Caco-2 (cell line): ENCODE measurements at regions not wholly inside any gene's neighbourhood (a gene's known extent, or its start where the extent isn't known, plus 50 kb on each side); places are given as distances from the start of the nearest gene placed in this dataset.

Source experiments
- BruUV-seq: library from RNA; stranded (reverse); fragments of 400-500 nt; replicated peaks from 2 replicates; lab custom pipeline; 2021; lab: Mats Ljungman, UMichigan
- CTCF ChIA-PET: fragments of 300-600 bp; sonication (Branson Sonifier 250); formaldehyde crosslinking; loops from one replicate; lab custom pipeline; 2022; ENCODE audit warnings: antibody characterized with exemption; lab: Charles Lee
- POLR2A ChIA-PET: fragments of 300-600 bp; sonication (Branson Sonifier 250); formaldehyde crosslinking; loops from one replicate; lab custom pipeline; 2022; ENCODE audit warnings: antibody characterized with exemption; lab: Charles Lee
- DNase-seq, 2 experiments: peaks; one replicate each; pipeline versions ENCODE4 v3.0.0 to v3.0.0-alpha.2; 2020 to 2022
- H3K27me3 ChIP-seq: replicated peaks from 2 replicates; pipeline ENCODE4 v1.6.0; 2011; ENCODE audit warnings: low read length; ENCODE audit not compliant: control insufficient read depth, insufficient read depth
- H3K36me3 ChIP-seq: 2 replicates; pipeline ENCODE4 v1.5.1; 2011; ENCODE audit warnings: low read length; ENCODE audit not compliant: control insufficient read depth, insufficient read depth
- H3K4me1 ChIP-seq: fragments of 250-450 bp; sonication (Bioruptor Pico); 2 replicates; pipeline ENCODE4 v1.5.1; 2020; ENCODE audit warnings: mild to moderate bottlenecking
- H3K4me3 ChIP-seq: 2 replicates; pipeline ENCODE4 v1.5.1; 2011; ENCODE audit warnings: low read depth, mild to moderate bottlenecking, control low read depth, low read length
- H3K9me3 ChIP-seq: fragments of 250-450 bp; sonication (Bioruptor Pico); 2 replicates; pipeline ENCODE4 v1.5.1; 2020; ENCODE audit warnings: mild to moderate bottlenecking, moderate library complexity
- H3K27ac Mint-ChIP-seq: one replicate; pipeline ENCODE4 v1.8.0; 2022; ENCODE audit warnings: mixed read lengths; ENCODE audit not compliant: unreplicated experiment
- H3K27me3 Mint-ChIP-seq: one replicate; pipeline ENCODE4 v1.8.0; 2022; ENCODE audit warnings: mixed read lengths; ENCODE audit not compliant: insufficient read depth, unreplicated experiment
- H3K36me3 Mint-ChIP-seq: one replicate; pipeline ENCODE4 v1.8.0; 2022; ENCODE audit warnings: mild to moderate bottlenecking, mixed read lengths; ENCODE audit not compliant: insufficient read depth, unreplicated experiment
- H3K4me1 Mint-ChIP-seq: one replicate; pipeline ENCODE4 v1.8.0; 2022; ENCODE audit warnings: low read depth, mixed read lengths; ENCODE audit not compliant: unreplicated experiment
- H3K4me3 Mint-ChIP-seq: one replicate; pipeline ENCODE4 v1.8.0; 2022; ENCODE audit warnings: mild to moderate bottlenecking, moderate library complexity, mixed read lengths; ENCODE audit not compliant: unreplicated experiment
- H3K9me3 Mint-ChIP-seq: one replicate; pipeline ENCODE4 v1.8.0; 2022; ENCODE audit warnings: mixed read lengths; ENCODE audit not compliant: unreplicated experiment
- intact Hi-C: fragments of 100-400 bp; cut with micrococcal nuclease; formaldehyde crosslinking; loops from one replicate; pipeline ENCODE4 v1.10.0; 2022; ENCODE audit not compliant: unreplicated experiment
- TF ChIP-seq, protein P1 (sequence below), 2 experiments: fragments of 200-600 bp in 1 of 2; IDR thresholded peaks; 1 replicate in 1 of 2; 2 replicates in 1 of 2; pipeline versions ENCODE4 v1.5.1 to v1.8.0; 2011 to 2022; ENCODE audit warnings: antibody characterized with exemption in 1 of 2, control low read depth in 1 of 2, inconsistent platforms in 1 of 2, low read depth in 1 of 2, low read length in 1 of 2, mild to moderate bottlenecking in 1 of 2, moderate library complexity in 1 of 2; ENCODE audit not compliant: insufficient read depth in 1 of 2, severe bottlenecking in 1 of 2, unreplicated experiment in 1 of 2

DNA sequence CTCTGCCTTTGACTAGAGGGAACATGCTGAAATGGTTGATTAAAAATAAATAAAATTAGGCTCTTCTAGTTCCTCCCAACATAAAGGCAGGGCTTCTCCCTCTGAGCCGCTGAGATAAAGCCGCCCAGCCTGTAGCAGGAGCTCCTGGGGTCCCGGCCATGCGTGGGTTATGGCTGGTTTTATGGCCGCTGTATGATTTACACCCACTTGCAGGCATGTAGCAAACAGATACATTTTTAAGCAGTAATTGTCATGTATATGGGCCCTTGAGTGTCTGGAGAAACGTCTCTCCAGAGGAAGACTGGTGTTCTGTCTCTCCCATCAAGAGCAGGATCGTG lies 201.0 kb upstream of the TNRC6C start:
- no TSS peak for BruUV-seq
- intact Hi-C loops: no loop called here
- H3K27ac Mint-ChIP-seq: no peak overlapping the region

DNA sequence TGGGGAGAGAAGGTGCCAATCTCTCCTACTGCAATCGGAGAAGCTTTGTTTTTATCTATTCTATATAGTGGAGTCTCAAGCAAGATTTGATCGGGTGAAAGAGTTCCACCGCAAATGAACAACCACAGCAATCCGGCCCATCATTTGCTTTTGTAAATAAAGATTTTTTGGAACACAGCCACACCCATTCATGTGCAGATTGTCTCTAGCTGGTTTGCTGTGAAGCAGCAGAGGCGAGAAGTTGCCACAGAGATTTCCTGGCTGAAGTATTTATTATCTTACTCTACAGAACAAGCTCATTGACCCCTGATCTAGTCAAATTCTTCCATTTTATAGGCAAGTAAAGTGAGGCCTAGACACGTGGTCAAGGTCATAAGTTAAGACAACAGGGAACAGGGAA lies 195.5 kb upstream of the TNRC6C start:
- Mint-ChIP-seq H3K4me3 (no peak overlapping the region), H3K27ac (no peak overlapping the region), H3K4me1 (no peaks in the 10 kb centered on the region), H3K9me3 (peaks cover 9% of the 10 kb centered on the region), H3K36me3 (no peaks in the 10 kb centered on the region), H3K27me3 (peaks cover 26% of the 10 kb centered on the region)
- no TSS peak for BruUV-seq
- CTCF ChIA-PET: no interaction called here
- TF ChIP-seq, protein P1, sequence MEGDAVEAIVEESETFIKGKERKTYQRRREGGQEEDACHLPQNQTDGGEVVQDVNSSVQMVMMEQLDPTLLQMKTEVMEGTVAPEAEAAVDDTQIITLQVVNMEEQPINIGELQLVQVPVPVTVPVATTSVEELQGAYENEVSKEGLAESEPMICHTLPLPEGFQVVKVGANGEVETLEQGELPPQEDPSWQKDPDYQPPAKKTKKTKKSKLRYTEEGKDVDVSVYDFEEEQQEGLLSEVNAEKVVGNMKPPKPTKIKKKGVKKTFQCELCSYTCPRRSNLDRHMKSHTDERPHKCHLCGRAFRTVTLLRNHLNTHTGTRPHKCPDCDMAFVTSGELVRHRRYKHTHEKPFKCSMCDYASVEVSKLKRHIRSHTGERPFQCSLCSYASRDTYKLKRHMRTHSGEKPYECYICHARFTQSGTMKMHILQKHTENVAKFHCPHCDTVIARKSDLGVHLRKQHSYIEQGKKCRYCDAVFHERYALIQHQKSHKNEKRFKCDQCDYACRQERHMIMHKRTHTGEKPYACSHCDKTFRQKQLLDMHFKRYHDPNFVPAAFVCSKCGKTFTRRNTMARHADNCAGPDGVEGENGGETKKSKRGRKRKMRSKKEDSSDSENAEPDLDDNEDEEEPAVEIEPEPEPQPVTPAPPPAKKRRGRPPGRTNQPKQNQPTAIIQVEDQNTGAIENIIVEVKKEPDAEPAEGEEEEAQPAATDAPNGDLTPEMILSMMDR (IDR thresholded peaks at IDR 0.05; ENCODE audit: insufficient read depth in 1 of 2, low read depth in 1 of 2, low read length in 1 of 2, severe bottlenecking in 1 of 2, unreplicated experiment in 1 of 2): no peak
- no peak for DNase-seq
- H3K4me3 ChIP-seq: no peak overlapping the region
- peaks cover 4% of the 10 kb centered on the region; the same call in 1 of the 2 replicates for H3K9me3 ChIP-seq
- H3K4me1 ChIP-seq: no peaks in the 10 kb centered on the region
- intact Hi-C loops: no loop called here
- H3K36me3 ChIP-seq: no peaks in the 10 kb centered on the region
- POLR2A ChIA-PET: no interaction called here
- H3K27me3 ChIP-seq: no peaks in the 10 kb centered on the region; the same call in 1 of the 2 replicates

More for the DNA sequence above, 201.0 kb upstream of the TNRC6C start:
- ChIA-PET POLR2A (no interaction called here), CTCF (no interaction called here)
- H3K9me3 Mint-ChIP-seq: peaks cover 10% of the 10 kb centered on the region
- Histone ChIP-seq H3K36me3 (no peaks in the 10 kb centered on the region), H3K4me1 (no peaks in the 10 kb centered on the region), H3K27me3 (no peaks in the 10 kb centered on the region), H3K4me3 (no peak overlapping the region), H3K9me3 (peaks cover 7% of the 10 kb centered on the region; the same call in 1 of the 2 replicates)
- TF ChIP-seq, protein P1 (IDR thresholded peaks at IDR 0.05; ENCODE audit: insufficient read depth in 1 of 2, low read depth in 1 of 2, low read length in 1 of 2, severe bottlenecking in 1 of 2, unreplicated experiment in 1 of 2): no peak
- H3K27me3 Mint-ChIP-seq: peaks cover 6% of the 10 kb centered on the region
- no peaks in the 10 kb centered on the region for H3K36me3 Mint-ChIP-seq
- H3K4me3 Mint-ChIP-seq: no peak overlapping the region
- DNase-seq: no peak
- no peaks in the 10 kb centered on the region for H3K4me1 Mint-ChIP-seq

DNA sequence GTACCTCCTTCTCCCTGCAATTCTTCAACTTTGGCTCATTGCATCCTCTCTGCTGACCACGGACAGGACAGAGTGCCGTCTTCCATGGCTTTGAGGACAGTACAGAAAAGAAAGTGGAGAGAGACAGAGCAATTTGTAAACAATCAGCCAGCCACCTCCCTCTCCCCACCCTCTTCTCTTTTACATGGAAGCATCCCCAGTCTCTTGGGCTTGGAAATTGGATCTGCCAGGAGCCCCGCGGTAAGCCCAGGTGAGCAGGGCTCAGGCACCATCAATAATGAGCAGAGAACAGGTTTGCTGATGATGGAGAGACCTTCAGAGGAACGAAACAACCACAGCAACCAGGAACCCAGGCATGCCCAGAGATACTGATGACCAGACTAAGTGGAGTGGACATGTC lies 194.9 kb upstream of the TNRC6C start:
- H3K36me3 Mint-ChIP-seq: no peaks in the 10 kb centered on the region
- no peak overlapping the region for H3K4me3 Mint-ChIP-seq
- ChIA-PET POLR2A (no interaction called here), CTCF (no interaction called here)
- no TSS peak for BruUV-seq
- Histone ChIP-seq H3K36me3 (no peaks in the 10 kb centered on the region), H3K4me3 (no peak overlapping the region), H3K4me1 (no peaks in the 10 kb centered on the region), H3K9me3 (peaks cover 4% of the 10 kb centered on the region; the same call in 1 of the 2 replicates), H3K27me3 (no peaks in the 10 kb centered on the region; the same call in 1 of the 2 replicates)
- no peaks in the 10 kb centered on the region for H3K4me1 Mint-ChIP-seq
- DNase-seq: no peak
- peaks cover 3% of the 10 kb centered on the region for H3K9me3 Mint-ChIP-seq
- peaks cover 23% of the 10 kb centered on the region for H3K27me3 Mint-ChIP-seq
- H3K27ac Mint-ChIP-seq: no peak overlapping the region
- intact Hi-C loops: no loop called here
- TF ChIP-seq, protein P1 (IDR thresholded peaks at IDR 0.05; ENCODE audit: insufficient read depth in 1 of 2, low read depth in 1 of 2, low read length in 1 of 2, severe bottlenecking in 1 of 2, unreplicated experiment in 1 of 2): no peak
